HepG2 (cell line): ENCODE measurements at regions not wholly inside any gene's neighbourhood (a gene's known extent, or its start where the extent isn't known, plus 50 kb on each side); places are given as distances from the start of the nearest gene placed in this dataset.

ENCODE experiments used
- ATAC-seq: fragments of 200-7000 bp; cut with Tn5 transposase; 3 replicates; pipeline ENCODE4 v1.9.1; 2020; ENCODE audit warnings: mild to moderate bottlenecking, moderate library complexity
- BruUV-seq: library from RNA; stranded (reverse); fragments of 400-500 nt; replicated peaks from 2 replicates; lab custom pipeline; 2021; lab: Mats Ljungman, UMichigan
- CTCF ChIA-PET: fragments of 300-600 bp; formaldehyde crosslinking; extraction: SDS; loops from one replicate; lab custom pipeline; 2021; ENCODE audit warnings: low total read pairs, inconsistent platforms, low intra/inter-chr PET ratio; lab: Yijun Ruan, JAX
- POLR2A ChIA-PET: fragments of 350-600 bp; sonication (Branson Sonifier 250); formaldehyde crosslinking; loops from one replicate; lab custom pipeline; 2020; ENCODE audit warnings: antibody characterized with exemption, inconsistent platforms; lab: Yijun Ruan, JAX
- DNase-seq: peaks from one replicate; pipeline ENCODE4 v3.0.0-alpha.2; 2015; ENCODE audit warnings: low spot score
- FAIRE-seq: peaks from 3 replicates; lab custom pipeline; 2011; peaks lifted over from hg19 to GRCh38; lab: Jason Lieb, UNC
- H2AFZ ChIP-seq: one replicate; pipeline ENCODE4 v1.6.1; 2011; ENCODE audit warnings: low read length, inconsistent platforms
- H3K27ac ChIP-seq: fragments of 300-600 bp; 3 replicates; pipeline ENCODE4 v1.8.0; 2011; ENCODE audit warnings: mixed run types, mild to moderate bottlenecking, mixed read lengths, low read length, inconsistent platforms; ENCODE audit not compliant: insufficient read depth; ENCODE audit errors: extremely low read length
- H3K27me3 ChIP-seq, 2 experiments: fragments of 200-600 bp in 1 of 2; 2 replicates in 1 of 2; 3 replicates in 1 of 2; pipeline versions ENCODE4 v1.6.0 to v1.8.0; 2011; ENCODE audit warnings: low read length in 2 of 2, mild to moderate bottlenecking in 2 of 2, moderate library complexity in 2 of 2, inconsistent platforms in 1 of 2; ENCODE audit not compliant: insufficient read depth in 2 of 2, control insufficient read depth in 1 of 2
- H3K36me3 ChIP-seq, 2 experiments: fragments of 200-600 bp in 1 of 2; replicated peaks in 1 of 2; 2 replicates in 1 of 2; 3 replicates in 1 of 2; pipeline versions ENCODE4 v1.5.1 to v1.8.0; 2011; ENCODE audit warnings: low read length in 2 of 2, inconsistent platforms in 1 of 2; ENCODE audit not compliant: insufficient read depth in 2 of 2, control insufficient read depth in 1 of 2
- H3K4me1 ChIP-seq: 2 replicates; pipeline ENCODE4 v1.5.1; 2012; ENCODE audit warnings: low read length, inconsistent platforms; ENCODE audit not compliant: insufficient read depth
- H3K4me2 ChIP-seq: 2 replicates; pipeline ENCODE4 v1.6.0; 2011; ENCODE audit warnings: low read depth, low read length, inconsistent platforms
- H3K4me3 ChIP-seq, 3 experiments: fragments of 200-600 bp in 1 of 3; sonication (generic), shearing (Covaris generic) in 1 of 3; replicated peaks in 1 of 3; 2 replicates each; pipeline ENCODE4 v1.5.1; 2011 to 2016; ENCODE audit warnings: low read length in 3 of 3, inconsistent platforms in 2 of 3, low read depth in 2 of 3, mild to moderate bottlenecking in 2 of 3, control low read depth in 1 of 3, mixed read lengths in 1 of 3; ENCODE audit not compliant: insufficient read depth in 1 of 3
- H3K79me2 ChIP-seq: one replicate; pipeline ENCODE4 v1.6.1; 2011; ENCODE audit warnings: low read length, inconsistent platforms; ENCODE audit not compliant: insufficient read depth
- H3K9ac ChIP-seq: 2 replicates; pipeline ENCODE4 v1.6.0; 2011; ENCODE audit warnings: mild to moderate bottlenecking, low read depth, low read length, inconsistent platforms; ENCODE audit not compliant: insufficient read depth
- H3K9me3 ChIP-seq: 2 replicates; pipeline ENCODE4 v1.5.1; 2012; ENCODE audit warnings: mild to moderate bottlenecking, low read length
- H4K20me1 ChIP-seq: 2 replicates; pipeline ENCODE4 v1.6.0; 2011; ENCODE audit warnings: inconsistent platforms, mild to moderate bottlenecking, low read length, moderate library complexity; ENCODE audit not compliant: insufficient read depth
- DRAP1 ChIP-seq: IDR thresholded peaks from 2 replicates; pipeline ENCODE4 v1.6.1; 2016; ENCODE audit warnings: missing genetic modification reagents, missing compliant biosample characterization
- IKZF1 ChIP-seq: fragments of 450-650 bp; IDR thresholded peaks from 2 replicates; pipeline ENCODE4 v1.7.1; 2016
- NFKB2 ChIP-seq: sonication (generic); formaldehyde crosslinking; IDR thresholded peaks from 2 replicates; pipeline ENCODE4 v1.4.0; 2020; ENCODE audit warnings: missing genetic modification reagents, borderline replicate concordance
- SRSF4 ChIP-seq: fragments of 200-400 bp; formaldehyde crosslinking; IDR thresholded peaks from one replicate; pipeline ENCODE4 v1.6.1; 2018; ENCODE audit warnings: mild to moderate bottlenecking, low read depth, low read length, moderate library complexity; ENCODE audit not compliant: poor library complexity, severe bottlenecking
- TEAD3 ChIP-seq: optimal IDR thresholded peaks from 2 replicates; pipeline ENCODE3; 2016; ENCODE audit warnings: borderline replicate concordance
- ZNF350 ChIP-seq: sonication (generic); formaldehyde crosslinking; IDR thresholded peaks from 2 replicates; pipeline ENCODE4 v1.4.0; 2020; ENCODE audit warnings: mild to moderate bottlenecking, low read depth, missing genetic modification reagents, borderline replicate concordance
- WGBS: methylation state at CpG from one replicate; pipeline ENCODE4 v1.1.6; 2017; ENCODE audit warnings: low lambda C conversion rate; 5-methylcytosine and 5-hydroxymethylcytosine counted together
- in situ Hi-C: cut with HindIII; loops from 2 replicates; pipeline ENCODE4 v1.10.0; 2017; ENCODE audit warnings: low pct_unique_long_range_greater_than_20kb; ENCODE audit not compliant: extremely low pct_ligation_motif_present
- intact Hi-C: fragments of 100-400 bp; cut with micrococcal nuclease; formaldehyde crosslinking; loops from one replicate; pipeline ENCODE4 v1.10.0; 2022; ENCODE audit not compliant: unreplicated experiment
- TF ChIP-seq, protein P1 (sequence below): sonication (generic); formaldehyde crosslinking; IDR thresholded peaks from 2 replicates; pipeline ENCODE4 v1.8.0; 2022; ENCODE audit warnings: low read depth, missing genetic modification reagents
- TF ChIP-seq, protein P2 (sequence below): sonication (generic); formaldehyde crosslinking; IDR thresholded peaks from 2 replicates; pipeline ENCODE4 v1.4.0; 2020; ENCODE audit warnings: missing genetic modification reagents

DNA sequence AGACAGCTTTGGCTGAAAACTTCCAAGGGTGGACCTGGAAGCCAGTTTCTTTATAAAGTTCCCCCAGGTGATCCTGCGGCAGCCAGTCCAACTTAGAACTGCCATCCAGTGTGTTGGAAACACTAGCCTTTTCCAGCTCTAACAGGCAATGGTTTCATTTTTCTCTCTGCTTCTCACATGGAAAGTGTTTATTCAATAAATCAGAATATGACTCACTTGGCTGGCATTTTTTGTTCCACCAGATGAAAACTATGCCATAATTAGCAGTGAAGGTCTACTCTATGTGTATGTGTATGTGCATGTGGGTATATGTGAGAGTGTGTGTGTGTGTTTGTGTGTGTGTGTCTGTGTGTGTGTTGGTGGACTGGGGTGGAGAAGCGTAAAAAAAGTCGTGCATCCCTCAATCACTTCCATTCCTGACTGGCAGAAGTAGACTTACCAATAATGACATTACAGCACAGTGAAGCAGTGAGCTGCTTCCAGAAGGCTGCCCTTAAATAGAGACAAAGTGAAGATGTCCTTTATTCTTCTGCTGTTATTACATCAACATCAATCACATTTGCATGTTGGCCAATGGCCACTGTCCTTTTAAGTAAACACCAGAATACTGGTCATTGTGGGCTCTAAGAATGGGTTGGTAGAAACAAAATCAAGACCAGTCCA lies 90.9 kb upstream of the SETBP1 start (continued):
- TF ChIP-seq, protein P1, sequence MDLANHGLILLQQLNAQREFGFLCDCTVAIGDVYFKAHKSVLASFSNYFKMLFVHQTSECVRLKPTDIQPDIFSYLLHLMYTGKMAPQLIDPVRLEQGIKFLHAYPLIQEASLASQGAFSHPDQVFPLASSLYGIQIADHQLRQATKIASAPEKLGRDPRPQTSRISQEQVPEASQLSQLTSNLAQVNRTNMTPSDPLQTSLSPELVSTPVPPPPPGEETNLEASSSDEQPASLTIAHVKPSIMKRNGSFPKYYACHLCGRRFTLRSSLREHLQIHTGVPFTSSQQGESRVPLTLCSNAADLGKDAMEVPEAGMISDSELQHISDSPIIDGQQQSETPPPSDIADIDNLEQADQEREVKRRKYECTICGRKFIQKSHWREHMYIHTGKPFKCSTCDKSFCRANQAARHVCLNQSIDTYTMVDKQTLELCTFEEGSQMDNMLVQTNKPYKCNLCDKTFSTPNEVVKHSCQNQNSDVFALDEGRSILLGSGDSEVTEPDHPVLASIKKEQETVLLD (CRISPR knock-in tag), result no peak
- TF ChIP-seq IKZF1 (no peak), DRAP1 (CRISPR knock-in tag) (no peak)
- TF ChIP-seq, all 625 proteins: peak for 0

DNA sequence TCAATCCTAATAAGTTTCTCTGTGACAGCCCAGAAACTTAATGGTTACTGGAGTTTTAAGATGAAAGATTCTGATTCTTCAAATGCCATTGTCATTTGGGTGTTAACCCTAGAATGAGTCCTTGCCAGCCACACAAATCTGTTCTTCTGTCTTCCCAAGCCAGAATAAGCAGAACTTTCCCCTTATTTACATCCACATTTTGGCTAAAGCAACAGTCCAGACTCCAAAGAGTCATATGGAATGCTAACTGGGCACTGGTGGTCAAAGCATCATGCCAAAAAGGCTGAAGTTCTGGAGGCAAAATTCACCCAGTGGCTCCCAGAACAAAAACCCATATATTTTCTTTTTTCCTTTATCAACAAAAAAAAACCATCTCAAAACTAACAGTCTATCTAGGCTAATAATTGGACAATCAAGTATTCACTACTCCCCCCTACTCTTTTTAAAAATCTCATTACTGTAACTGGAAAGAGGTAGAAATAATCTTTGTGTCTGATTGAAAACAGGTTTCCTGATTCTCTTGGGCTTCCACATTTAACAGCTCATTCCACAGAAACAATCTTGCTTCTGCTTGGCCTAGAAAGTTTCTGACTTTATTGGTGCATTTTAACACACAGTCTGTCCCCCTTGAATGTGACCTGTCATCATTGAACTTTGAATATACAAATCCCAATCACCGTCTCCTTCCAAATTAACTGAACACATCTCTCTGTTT lies 89.6 kb upstream of the SETBP1 start:
- no peaks in the 10 kb centered on the region for H3K27me3 ChIP-seq
- ChIA-PET CTCF (no interaction called here), POLR2A (no interaction called here)
- no peak overlapping the region for H3K27ac ChIP-seq
- H3K9me3 ChIP-seq, result no peaks in the 10 kb centered on the region
- no peak overlapping the region for H3K4me2 ChIP-seq
- FAIRE-seq (no peak), ATAC-seq (no peak), DNase-seq (no peak)
- H3K79me2 ChIP-seq, result no peaks in the 10 kb centered on the region
- 26% methylated on average over 1 of the region's 1 CpG for WGBS
- TF ChIP-seq ZNF350 (CRISPR knock-in tag) (no peak), SRSF4 (no peak), TEAD3 (CRISPR knock-in tag) (no peak), NFKB2 (CRISPR knock-in tag) (no peak)
- TF ChIP-seq, protein P2, sequence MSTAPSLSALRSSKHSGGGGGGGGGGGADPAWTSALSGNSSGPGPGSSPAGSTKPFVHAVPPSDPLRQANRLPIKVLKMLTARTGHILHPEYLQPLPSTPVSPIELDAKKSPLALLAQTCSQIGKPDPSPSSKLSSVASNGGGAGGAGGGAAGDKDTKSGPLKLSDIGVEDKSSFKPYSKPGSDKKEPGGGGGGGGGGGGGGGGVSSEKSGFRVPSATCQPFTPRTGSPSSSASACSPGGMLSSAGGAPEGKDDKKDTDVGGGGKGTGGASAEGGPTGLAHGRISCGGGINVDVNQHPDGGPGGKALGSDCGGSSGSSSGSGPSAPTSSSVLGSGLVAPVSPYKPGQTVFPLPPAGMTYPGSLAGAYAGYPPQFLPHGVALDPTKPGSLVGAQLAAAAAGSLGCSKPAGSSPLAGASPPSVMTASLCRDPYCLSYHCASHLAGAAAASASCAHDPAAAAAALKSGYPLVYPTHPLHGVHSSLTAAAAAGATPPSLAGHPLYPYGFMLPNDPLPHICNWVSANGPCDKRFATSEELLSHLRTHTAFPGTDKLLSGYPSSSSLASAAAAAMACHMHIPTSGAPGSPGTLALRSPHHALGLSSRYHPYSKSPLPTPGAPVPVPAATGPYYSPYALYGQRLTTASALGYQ (CRISPR knock-in tag), result no peak
- H3K4me1 ChIP-seq, result no peaks in the 10 kb centered on the region
- no peaks in the 10 kb centered on the region for H4K20me1 ChIP-seq
- in situ Hi-C loops, result no loop called here
- no TSS peak for BruUV-seq
- intact Hi-C loops, result no loop called here
- no peak overlapping the region for H3K4me3 ChIP-seq
- H3K9ac ChIP-seq, result no peak overlapping the region
- no peak overlapping the region for H2AFZ ChIP-seq
- no peaks in the 10 kb centered on the region for H3K36me3 ChIP-seq
